ENCODE measurements at regions not wholly inside any gene's neighbourhood (a gene's known extent, or its start where the extent isn't known, plus 50 kb on each side); places are given as distances from the start of the nearest gene placed in this dataset.

DNA sequence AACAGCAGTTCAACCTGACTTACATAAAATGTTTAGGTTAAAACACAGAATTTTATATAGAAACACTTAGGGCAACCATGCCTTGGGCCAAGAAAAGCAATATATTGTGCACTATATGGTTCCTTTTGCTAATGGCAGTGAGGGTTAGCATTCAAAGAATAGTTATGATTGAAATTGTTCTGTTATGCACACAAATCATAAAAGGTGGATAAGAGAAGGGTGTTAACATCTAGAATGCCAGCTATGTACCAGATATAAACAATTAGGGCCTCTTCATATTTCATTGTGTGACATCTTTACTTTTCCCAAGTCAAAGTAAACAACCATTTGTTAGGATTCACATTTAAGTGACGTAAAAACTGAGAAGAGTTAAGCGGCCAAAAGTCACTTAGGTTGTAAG, 308.0 kb upstream of the B3GALT2 start:
- TF ChIP-seq, protein P1, sequence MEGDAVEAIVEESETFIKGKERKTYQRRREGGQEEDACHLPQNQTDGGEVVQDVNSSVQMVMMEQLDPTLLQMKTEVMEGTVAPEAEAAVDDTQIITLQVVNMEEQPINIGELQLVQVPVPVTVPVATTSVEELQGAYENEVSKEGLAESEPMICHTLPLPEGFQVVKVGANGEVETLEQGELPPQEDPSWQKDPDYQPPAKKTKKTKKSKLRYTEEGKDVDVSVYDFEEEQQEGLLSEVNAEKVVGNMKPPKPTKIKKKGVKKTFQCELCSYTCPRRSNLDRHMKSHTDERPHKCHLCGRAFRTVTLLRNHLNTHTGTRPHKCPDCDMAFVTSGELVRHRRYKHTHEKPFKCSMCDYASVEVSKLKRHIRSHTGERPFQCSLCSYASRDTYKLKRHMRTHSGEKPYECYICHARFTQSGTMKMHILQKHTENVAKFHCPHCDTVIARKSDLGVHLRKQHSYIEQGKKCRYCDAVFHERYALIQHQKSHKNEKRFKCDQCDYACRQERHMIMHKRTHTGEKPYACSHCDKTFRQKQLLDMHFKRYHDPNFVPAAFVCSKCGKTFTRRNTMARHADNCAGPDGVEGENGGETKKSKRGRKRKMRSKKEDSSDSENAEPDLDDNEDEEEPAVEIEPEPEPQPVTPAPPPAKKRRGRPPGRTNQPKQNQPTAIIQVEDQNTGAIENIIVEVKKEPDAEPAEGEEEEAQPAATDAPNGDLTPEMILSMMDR (IDR thresholded peaks at IDR 0.05; ENCODE audit: insufficient read depth, low read depth, low read length) = no peak
- no peak overlapping the region for H3K4me3 ChIP-seq (ENCODE audit: low read depth, low read length)
- no peak for DNase-seq (ENCODE audit: low read depth)

DNA sequence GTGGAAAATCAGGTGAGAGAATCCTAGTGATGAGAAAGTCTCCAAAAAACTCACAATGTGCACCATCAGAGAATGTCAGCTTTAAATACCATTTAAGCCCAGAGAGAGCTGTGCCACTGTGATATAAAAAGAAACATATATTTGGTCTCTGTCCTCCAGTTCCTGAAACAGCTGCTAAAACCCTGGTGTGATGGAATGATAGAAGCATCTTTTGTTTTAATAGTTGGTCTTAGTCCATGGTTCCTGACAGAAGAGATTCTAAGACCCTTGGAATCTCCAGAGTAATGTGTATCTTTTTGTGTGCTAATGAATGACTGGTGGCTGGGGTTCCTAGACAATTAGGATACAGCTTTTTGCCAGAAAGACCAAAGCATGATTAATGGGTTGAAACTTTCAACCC, 302.8 kb upstream of the B3GALT2 start:
- TF ChIP-seq, protein P1 (IDR thresholded peaks at IDR 0.05; ENCODE audit: insufficient read depth, low read depth, low read length) = no peak
- DNase-seq (ENCODE audit: low read depth) = no peak
- no peak overlapping the region for H3K4me3 ChIP-seq (ENCODE audit: low read depth, low read length)

DNA sequence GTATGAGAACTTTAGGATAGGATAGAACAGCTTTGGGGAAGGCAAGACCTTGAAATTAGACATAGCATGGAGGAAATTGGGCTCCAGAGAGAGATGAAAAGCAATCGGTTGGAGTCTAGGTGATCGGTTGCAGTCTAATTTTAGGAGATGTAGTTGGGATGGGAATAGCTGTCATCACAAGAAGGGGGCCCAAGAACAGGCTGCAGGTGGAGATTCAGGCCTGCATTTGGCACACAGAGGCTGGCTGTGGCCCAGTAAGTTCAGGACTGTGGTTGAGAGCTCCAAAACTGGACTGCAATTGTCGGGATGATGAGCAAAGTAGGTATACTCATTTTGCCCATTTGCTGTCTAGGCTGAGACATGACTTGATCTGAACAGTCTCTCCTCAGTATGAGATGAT, 301.3 kb upstream of the B3GALT2 start:
- no peak overlapping the region for H3K4me3 ChIP-seq (ENCODE audit: low read depth, low read length)
- DNase-seq (ENCODE audit: low read depth) = no peak
- TF ChIP-seq, protein P1 (IDR thresholded peaks at IDR 0.05; ENCODE audit: insufficient read depth, low read depth, low read length) = no peak

DNA sequence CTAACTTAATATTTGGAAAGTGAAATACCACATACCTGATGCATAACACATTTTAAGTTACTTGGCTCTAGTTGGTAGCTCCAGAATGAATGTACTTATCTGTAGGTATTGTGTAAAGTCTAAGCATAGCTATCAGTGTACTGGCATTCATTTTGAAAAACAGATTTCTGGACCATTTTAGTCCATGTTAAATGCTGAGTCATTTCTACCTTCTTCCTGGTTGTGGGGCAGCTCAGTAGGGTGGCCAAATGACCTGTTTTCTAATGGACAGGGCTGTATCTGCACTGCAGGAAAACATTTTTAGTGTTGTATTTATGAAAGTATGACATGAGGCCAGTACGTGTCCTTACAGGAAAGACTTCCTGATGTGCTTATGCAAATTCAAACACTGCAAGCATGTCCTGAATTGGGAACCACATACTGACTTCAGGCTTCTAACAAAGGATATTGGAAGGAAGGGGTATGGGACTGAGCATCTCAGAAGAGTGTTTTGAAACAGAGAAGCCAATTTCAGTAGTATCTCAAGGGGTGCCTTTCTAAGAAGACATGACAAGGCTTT, 300.3 kb upstream of the B3GALT2 start:
- DNase-seq (ENCODE audit: low read depth) = no peak
- TF ChIP-seq, protein P1 (IDR thresholded peaks at IDR 0.05; ENCODE audit: insufficient read depth, low read depth, low read length) = no peak
- no peak overlapping the region for H3K4me3 ChIP-seq (ENCODE audit: low read depth, low read length)

DNA sequence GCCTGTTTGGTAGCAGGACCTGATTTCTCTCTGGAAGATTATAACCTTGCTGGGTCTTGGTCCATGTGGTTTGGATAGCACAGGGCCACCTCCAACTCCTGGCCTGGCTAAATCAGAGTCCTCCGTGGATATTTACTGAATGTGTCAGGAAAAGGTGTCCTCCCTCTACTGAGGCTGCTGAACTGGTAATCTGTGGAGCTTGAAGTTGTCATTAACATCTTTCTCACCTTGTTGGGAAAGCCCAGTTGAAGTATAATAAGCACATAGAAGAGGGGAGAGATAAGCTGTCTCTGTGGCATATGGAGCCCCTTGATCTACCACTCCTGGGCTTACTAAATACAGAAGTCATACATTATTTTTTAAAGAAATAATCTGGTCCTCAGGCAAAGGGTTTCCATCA, 294.3 kb upstream of the B3GALT2 start:
- no peak overlapping the region for H3K4me3 ChIP-seq (ENCODE audit: low read depth, low read length)
- TF ChIP-seq, protein P1 (IDR thresholded peaks at IDR 0.05; ENCODE audit: insufficient read depth, low read depth, low read length) = no peak
- no peak for DNase-seq (ENCODE audit: low read depth)

DNA sequence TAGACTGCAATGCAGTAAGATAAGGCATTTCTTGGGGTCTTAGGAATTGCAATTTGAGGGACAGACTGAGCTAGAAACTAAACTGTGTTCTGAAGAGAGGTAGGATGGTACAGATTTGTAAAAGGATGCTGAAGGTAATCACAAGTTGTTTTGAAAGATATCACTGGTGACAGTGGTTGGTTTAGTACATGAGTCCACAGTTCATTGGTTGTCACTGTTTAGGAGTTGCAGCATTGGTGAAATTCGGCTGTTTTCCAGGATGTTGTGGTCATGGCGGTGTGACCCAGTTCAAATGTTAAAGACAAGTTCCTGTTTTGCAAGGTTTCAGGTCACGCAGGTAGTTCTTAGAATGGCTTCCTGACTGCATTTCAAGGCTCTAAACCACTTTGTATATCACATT, 292.8 kb upstream of the B3GALT2 start:
- TF ChIP-seq, protein P1 (IDR thresholded peaks at IDR 0.05; ENCODE audit: insufficient read depth, low read depth, low read length) = no peak
- no peak for DNase-seq (ENCODE audit: low read depth)
- no peak overlapping the region for H3K4me3 ChIP-seq (ENCODE audit: low read depth, low read length)

DNA sequence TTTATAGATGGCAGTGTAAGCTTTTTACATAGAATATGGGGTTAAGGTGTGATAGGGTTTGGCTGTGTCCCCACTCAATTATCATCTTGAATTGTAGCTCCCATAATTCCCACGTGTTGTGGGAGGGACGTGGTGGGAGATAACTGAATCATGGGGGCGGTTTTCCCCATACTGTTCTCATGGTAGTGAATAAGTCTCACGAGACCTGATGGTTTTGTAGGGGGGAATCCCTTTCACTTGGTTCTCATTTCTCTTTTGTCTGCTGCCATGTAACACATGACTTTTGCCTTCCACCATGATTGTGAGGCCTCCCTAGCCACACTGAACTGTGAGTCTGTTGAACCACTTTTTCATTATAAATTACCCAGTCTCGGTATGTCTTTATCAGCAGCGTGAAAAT, 290.3 kb upstream of the B3GALT2 start:
- H3K4me3 ChIP-seq (ENCODE audit: low read depth, low read length) = no peak overlapping the region
- DNase-seq (ENCODE audit: low read depth) = no peak
- TF ChIP-seq, protein P1 (IDR thresholded peaks at IDR 0.05; ENCODE audit: insufficient read depth, low read depth, low read length) = no peak

All from fibroblast of villous mesenchyme (primary cell).